ENCODE measurements at regions not wholly inside any gene's neighbourhood (a gene's known extent, or its start where the extent isn't known, plus 50 kb on each side); places are given as distances from the start of the nearest gene placed in this dataset.

DNA sequence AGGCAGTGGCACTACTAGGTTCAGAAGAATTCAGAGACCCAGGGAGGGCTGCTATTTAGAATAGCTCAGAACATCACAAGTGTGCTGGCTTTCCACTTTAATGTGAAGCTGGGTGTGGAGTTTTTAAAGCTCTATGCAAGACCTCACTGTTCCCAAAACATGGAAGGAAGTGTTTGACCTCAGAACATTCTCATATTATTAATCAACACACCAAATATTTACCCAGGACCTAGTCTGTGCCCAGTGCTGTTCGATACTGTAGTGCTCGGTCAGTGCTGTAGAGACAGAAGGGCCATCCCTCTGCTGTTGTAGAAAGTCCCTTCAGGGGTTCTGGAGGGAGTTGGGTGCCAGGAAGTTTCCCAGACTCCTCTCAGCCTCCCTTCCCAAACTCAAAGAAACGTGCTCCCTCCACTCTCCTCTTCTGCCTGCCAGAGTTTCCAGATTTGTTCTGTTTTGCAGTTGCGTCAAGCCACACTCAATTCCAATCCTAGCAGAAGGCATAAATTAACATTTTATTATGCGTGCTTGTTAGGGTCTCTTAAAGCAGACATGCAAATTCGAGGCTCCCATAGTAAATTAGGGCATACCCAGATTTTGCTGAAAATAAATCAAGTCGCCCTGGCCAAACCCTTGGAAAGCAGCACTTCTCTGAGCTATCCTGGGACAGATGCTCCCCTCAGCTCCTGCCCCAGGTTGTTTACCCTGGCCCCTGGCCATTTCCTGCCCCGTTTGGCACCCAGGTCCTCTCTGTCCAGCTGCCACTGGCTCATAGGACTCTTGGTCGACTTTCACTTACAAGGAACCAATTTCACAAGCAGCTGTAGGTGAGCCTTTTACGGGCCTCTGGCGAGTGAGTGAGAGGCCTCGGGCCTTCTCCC is 248.6 kb downstream of the HIVEP2 start:
- WGBS = 94% methylated on average over 12 of the region's 12 CpGs
- Histone ChIP-seq H3K36me3 (ENCODE audit: control insufficient read depth in 2 of 2, insufficient read depth in 2 of 2, low read length in 1 of 2) (no peaks in the 10 kb centered on the region), H3K27ac (ENCODE audit: low read depth in 1 of 2, low read length in 1 of 2) (no peak overlapping the region), H3K27me3 (ENCODE audit: control insufficient read depth in 2 of 2, insufficient read depth in 1 of 2, low read length in 1 of 2) (no peaks in the 10 kb centered on the region), H3K4me3 (ENCODE audit: low read length in 2 of 2) (no peak overlapping the region), H3K4me1 (ENCODE audit: control insufficient read depth in 2 of 2, insufficient read depth in 2 of 2, low read length in 2 of 2) (peaks cover 0 to 11% of the 10 kb centered on the region in 2 donors), H3K9me3 (ENCODE audit: control insufficient read depth in 2 of 2, insufficient read depth in 1 of 2, low read length in 1 of 2) (no peaks in the 10 kb centered on the region)
- DNase-seq (ENCODE audit: low read depth in 6 of 9, low spot score in 9 of 9) = no peak

DNA sequence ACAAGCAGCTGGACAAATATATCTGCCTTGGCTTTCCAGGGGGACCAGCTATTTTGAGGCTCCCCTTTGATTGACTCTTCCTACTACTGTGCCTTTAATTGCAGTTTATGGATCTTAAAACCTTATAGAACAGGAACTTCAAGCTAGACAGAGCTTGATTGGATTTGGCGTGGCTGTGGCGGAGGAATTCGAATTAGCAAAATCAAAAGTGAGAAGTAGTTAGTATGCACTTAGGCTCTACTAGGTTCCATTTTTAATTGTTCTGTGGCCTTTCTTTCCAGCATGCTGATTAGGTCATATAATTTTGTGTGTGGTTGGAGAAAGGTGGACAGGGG is 248.0 kb downstream of the HIVEP2 start:
- Histone ChIP-seq H3K27me3 (ENCODE audit: control insufficient read depth in 2 of 2, insufficient read depth in 1 of 2, low read length in 1 of 2) (no peaks in the 10 kb centered on the region), H3K36me3 (ENCODE audit: control insufficient read depth in 2 of 2, insufficient read depth in 2 of 2, low read length in 1 of 2) (no peaks in the 10 kb centered on the region), H3K4me3 (ENCODE audit: low read length in 2 of 2) (no peak overlapping the region), H3K9me3 (ENCODE audit: control insufficient read depth in 2 of 2, insufficient read depth in 1 of 2, low read length in 1 of 2) (no peaks in the 10 kb centered on the region), H3K27ac (ENCODE audit: low read depth in 1 of 2, low read length in 1 of 2) (no peak overlapping the region), H3K4me1 (ENCODE audit: control insufficient read depth in 2 of 2, insufficient read depth in 2 of 2, low read length in 2 of 2) (peaks cover 0 to 11% of the 10 kb centered on the region in 2 donors)
- WGBS = 97% methylated on average over 3 of the region's 3 CpGs
- DNase-seq (ENCODE audit: low read depth in 6 of 9, low spot score in 9 of 9) = no peak

- no peak overlapping the region for H3K4me3 ChIP-seq (ENCODE audit: low read length in 2 of 2)
- H3K9me3 ChIP-seq (ENCODE audit: control insufficient read depth in 2 of 2, insufficient read depth in 1 of 2, low read length in 1 of 2) = no peaks in the 10 kb centered on the region
- H3K27ac ChIP-seq (ENCODE audit: low read depth in 1 of 2, low read length in 1 of 2) = no peak overlapping the region
- 94% methylated on average over 4 of the region's 4 CpGs for WGBS
- H3K4me1 ChIP-seq (ENCODE audit: control insufficient read depth in 2 of 2, insufficient read depth in 2 of 2, low read length in 2 of 2) = peaks cover 0 to 15% of the 10 kb centered on the region in 2 donors
- no peaks in the 10 kb centered on the region for H3K36me3 ChIP-seq (ENCODE audit: control insufficient read depth in 2 of 2, insufficient read depth in 2 of 2, low read length in 1 of 2)
- no peaks in the 10 kb centered on the region for H3K27me3 ChIP-seq (ENCODE audit: control insufficient read depth in 2 of 2, insufficient read depth in 1 of 2, low read length in 1 of 2)
- no peak for DNase-seq (ENCODE audit: low read depth in 6 of 9, low spot score in 9 of 9)
Observed at GRCh38 chr6:142697922-142698321, 247.1 kb downstream of the HIVEP2 start.

DNA sequence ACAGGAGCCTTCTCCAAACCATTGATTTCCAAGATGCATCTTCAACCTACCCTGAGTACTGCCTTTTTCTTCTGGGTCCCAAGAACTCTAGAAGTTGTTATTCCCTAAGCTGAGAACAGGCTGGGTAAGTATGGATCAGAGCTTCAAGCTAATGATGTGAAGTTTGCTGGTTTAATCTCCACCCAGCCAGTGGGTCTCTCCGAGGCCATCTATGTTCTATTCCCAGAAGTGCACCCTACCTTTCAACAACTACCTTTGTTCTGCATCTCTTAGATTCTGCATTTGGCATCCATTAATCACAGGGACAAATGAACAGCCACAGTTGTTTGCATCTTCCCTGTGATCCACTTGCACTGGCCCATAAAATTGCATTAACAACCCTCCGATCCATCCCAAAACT is 246.2 kb downstream of the HIVEP2 start:
- Histone ChIP-seq H3K4me1 (ENCODE audit: control insufficient read depth in 2 of 2, insufficient read depth in 2 of 2, low read length in 2 of 2) (peaks cover 0 to 15% of the 10 kb centered on the region in 2 donors), H3K36me3 (ENCODE audit: control insufficient read depth in 2 of 2, insufficient read depth in 2 of 2, low read length in 1 of 2) (no peaks in the 10 kb centered on the region)
- WGBS = 96% methylated on average over 2 of the region's 2 CpGs

GRCh38 chr6:142699391-142699790 is 245.6 kb downstream of the HIVEP2 start:
- H3K9me3 ChIP-seq (ENCODE audit: control insufficient read depth in 2 of 2, insufficient read depth in 1 of 2, low read length in 1 of 2) = no peaks in the 10 kb centered on the region
- WGBS = 91% methylated on average over 2 of the region's 2 CpGs
- H3K4me3 ChIP-seq (ENCODE audit: low read length in 2 of 2) = no peak overlapping the region
- peaks cover 0 to 15% of the 10 kb centered on the region in 2 donors for H3K4me1 ChIP-seq (ENCODE audit: control insufficient read depth in 2 of 2, insufficient read depth in 2 of 2, low read length in 2 of 2)
- H3K36me3 ChIP-seq (ENCODE audit: control insufficient read depth in 2 of 2, insufficient read depth in 2 of 2, low read length in 1 of 2) = no peaks in the 10 kb centered on the region
- DNase-seq (ENCODE audit: low read depth in 6 of 9, low spot score in 9 of 9) = no peak
- no peaks in the 10 kb centered on the region for H3K27me3 ChIP-seq (ENCODE audit: control insufficient read depth in 2 of 2, insufficient read depth in 1 of 2, low read length in 1 of 2)
- H3K27ac ChIP-seq (ENCODE audit: low read depth in 1 of 2, low read length in 1 of 2) = no peak overlapping the region

More for the DNA sequence above, 246.2 kb downstream of the HIVEP2 start:
- Histone ChIP-seq H3K4me3 (ENCODE audit: low read length in 2 of 2) (no peak overlapping the region), H3K9me3 (ENCODE audit: control insufficient read depth in 2 of 2, insufficient read depth in 1 of 2, low read length in 1 of 2) (no peaks in the 10 kb centered on the region), H3K27me3 (ENCODE audit: control insufficient read depth in 2 of 2, insufficient read depth in 1 of 2, low read length in 1 of 2) (no peaks in the 10 kb centered on the region), H3K27ac (ENCODE audit: low read depth in 1 of 2, low read length in 1 of 2) (no peak overlapping the region)
- no peak for DNase-seq (ENCODE audit: low read depth in 6 of 9, low spot score in 9 of 9)

GRCh38 chr6:142700032-142700431 is 244.9 kb downstream of the HIVEP2 start:
- Histone ChIP-seq H3K9me3 (ENCODE audit: control insufficient read depth in 2 of 2, insufficient read depth in 1 of 2, low read length in 1 of 2) (no peaks in the 10 kb centered on the region), H3K27me3 (ENCODE audit: control insufficient read depth in 2 of 2, insufficient read depth in 1 of 2, low read length in 1 of 2) (no peaks in the 10 kb centered on the region), H3K4me3 (ENCODE audit: low read length in 2 of 2) (no peak overlapping the region), H3K36me3 (ENCODE audit: control insufficient read depth in 2 of 2, insufficient read depth in 2 of 2, low read length in 1 of 2) (no peaks in the 10 kb centered on the region), H3K27ac (ENCODE audit: low read depth in 1 of 2, low read length in 1 of 2) (no peak overlapping the region), H3K4me1 (ENCODE audit: control insufficient read depth in 2 of 2, insufficient read depth in 2 of 2, low read length in 2 of 2) (peaks cover 0 to 15% of the 10 kb centered on the region in 2 donors)
- DNase-seq (ENCODE audit: low read depth in 6 of 9, low spot score in 9 of 9) = no peak
- WGBS = 96% methylated on average over 4 of the region's 4 CpGs

DNA sequence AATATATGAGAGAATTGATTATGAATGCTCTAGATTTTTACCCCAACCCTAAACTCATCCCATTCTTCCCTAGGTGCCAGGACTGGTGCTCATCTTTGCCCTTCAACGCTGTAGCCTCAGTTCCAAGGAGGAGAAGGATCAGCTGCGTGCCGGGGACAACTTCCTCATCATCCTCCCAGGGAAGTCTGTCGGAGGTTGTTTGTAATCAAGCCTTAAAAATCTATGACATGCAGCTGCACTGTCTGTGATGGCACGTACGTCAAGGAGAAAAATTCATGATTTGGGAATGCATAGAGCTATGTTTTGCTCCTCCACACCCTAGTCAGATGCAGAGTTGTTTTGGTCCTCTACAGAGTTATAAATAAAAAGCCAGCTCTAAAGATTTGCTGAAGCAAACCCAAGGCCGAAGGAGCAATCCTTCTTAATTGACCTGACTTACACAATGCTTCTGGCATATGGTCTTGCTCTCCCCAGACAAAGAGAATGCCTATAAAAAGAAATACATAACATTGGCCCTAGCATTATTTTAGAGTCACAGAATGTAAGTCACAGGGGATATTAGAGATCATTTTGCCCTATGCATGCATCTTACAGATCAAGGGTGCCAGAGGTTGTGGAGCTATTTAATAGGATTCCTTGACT is 244.2 kb downstream of the HIVEP2 start:
- Histone ChIP-seq H3K9me3 (ENCODE audit: control insufficient read depth in 2 of 2, insufficient read depth in 1 of 2, low read length in 1 of 2) (no peaks in the 10 kb centered on the region), H3K27ac (ENCODE audit: low read depth in 1 of 2, low read length in 1 of 2) (no peak overlapping the region), H3K27me3 (ENCODE audit: control insufficient read depth in 2 of 2, insufficient read depth in 1 of 2, low read length in 1 of 2) (no peaks in the 10 kb centered on the region), H3K4me3 (ENCODE audit: low read length in 2 of 2) (no peak overlapping the region), H3K4me1 (ENCODE audit: control insufficient read depth in 2 of 2, insufficient read depth in 2 of 2, low read length in 2 of 2) (peaks cover 0 to 15% of the 10 kb centered on the region in 2 donors), H3K36me3 (ENCODE audit: control insufficient read depth in 2 of 2, insufficient read depth in 2 of 2, low read length in 1 of 2) (no peaks in the 10 kb centered on the region)
- 88% methylated on average over 7 of the region's 7 CpGs for WGBS
- no peak for DNase-seq (ENCODE audit: low read depth in 6 of 9, low spot score in 9 of 9)
